GM23338 (cell line): ENCODE measurements at regions not wholly inside any gene's neighbourhood (a gene's known extent, or its start where the extent isn't known, plus 50 kb on each side); places are given as distances from the start of the nearest gene placed in this dataset.

Experiments
- ATAC-seq: fragments of 200-7000 bp; cut with Tn5 transposase; 3 replicates; pipeline ENCODE4 v1.9.1; 2020
- DNase-seq: peaks from one replicate; pipeline ENCODE4 v3.0.0-alpha.2; 2015; ENCODE audit warnings: low spot score
- H2AFZ ChIP-seq: fragments of 200-600 bp; sonication (generic); 2 replicates; pipeline ENCODE4 v1.8.0; 2016; ENCODE audit warnings: antibody characterized with exemption, mild to moderate bottlenecking, moderate library complexity
- H3F3A ChIP-seq: fragments of 200-600 bp; sonication (generic); replicated peaks from 2 replicates; pipeline ENCODE4 v1.8.0; 2017; ENCODE audit warnings: antibody characterized with exemption, mixed run types, low read depth
- H3K27ac ChIP-seq: fragments of 200-600 bp; sonication (generic); 2 replicates; pipeline ENCODE4 v1.6.1; 2016; ENCODE audit warnings: low read depth
- H3K27me3 ChIP-seq: fragments of 200-600 bp; sonication (generic); 2 replicates; pipeline ENCODE4 v1.8.0; 2016; ENCODE audit warnings: mild to moderate bottlenecking, mixed run types, moderate library complexity; ENCODE audit not compliant: insufficient read depth
- H3K36me3 ChIP-seq: fragments of 200-600 bp; sonication (generic); 2 replicates; pipeline ENCODE4 v1.8.0; 2016; ENCODE audit warnings: mild to moderate bottlenecking; ENCODE audit not compliant: insufficient read depth
- H3K4me1 ChIP-seq: fragments of 200-600 bp; sonication (generic); 2 replicates; pipeline ENCODE4 v1.8.0; 2016; ENCODE audit warnings: mild to moderate bottlenecking, moderate library complexity; ENCODE audit not compliant: insufficient read depth
- H3K4me2 ChIP-seq: fragments of 200-600 bp; sonication (generic); 2 replicates; pipeline ENCODE4 v1.7.1; 2017; ENCODE audit warnings: mixed run types
- H3K4me3 ChIP-seq: fragments of 200-600 bp; sonication (generic); 2 replicates; pipeline ENCODE4 v1.6.1; 2016; ENCODE audit warnings: mixed run types
- H3K79me2 ChIP-seq: fragments of 200-600 bp; sonication (generic); replicated peaks from 2 replicates; pipeline ENCODE4 v1.8.0; 2017; ENCODE audit warnings: mild to moderate bottlenecking; ENCODE audit not compliant: insufficient read depth
- H3K9me2 ChIP-seq: fragments of 200-600 bp; sonication (generic); 2 replicates; pipeline ENCODE4 v1.8.0; 2017; ENCODE audit not compliant: insufficient read depth
- H4K20me1 ChIP-seq: fragments of 200-600 bp; sonication (generic); replicated peaks from 2 replicates; pipeline ENCODE4 v1.8.0; 2017; ENCODE audit warnings: mild to moderate bottlenecking; ENCODE audit not compliant: insufficient read depth
- H3K27ac Mint-ChIP-seq: 2 replicates; pipeline ENCODE4 v1.8.0; 2020; ENCODE audit warnings: inconsistent platforms, mild to moderate bottlenecking, moderate library complexity, mixed read lengths
- H3K27me3 Mint-ChIP-seq: 3 replicates; pipeline ENCODE4 v1.8.0; 2022; ENCODE audit warnings: low read depth, mild to moderate bottlenecking, moderate library complexity, mixed read lengths, inconsistent platforms; ENCODE audit not compliant: insufficient read depth, poor library complexity
- H3K36me3 Mint-ChIP-seq: 3 replicates; pipeline ENCODE4 v1.8.0; 2021; ENCODE audit warnings: low read depth, mild to moderate bottlenecking, inconsistent platforms, moderate library complexity, mixed read lengths
- H3K4me1 Mint-ChIP-seq: 3 replicates; pipeline ENCODE4 v1.8.0; 2020; ENCODE audit warnings: mild to moderate bottlenecking, inconsistent platforms, mixed read lengths
- H3K4me3 Mint-ChIP-seq: 3 replicates; pipeline ENCODE4 v1.8.0; 2021; ENCODE audit warnings: moderate library complexity, mild to moderate bottlenecking, inconsistent platforms, mixed read lengths
- H3K9me3 Mint-ChIP-seq: 3 replicates; pipeline ENCODE4 v1.8.0; 2020; ENCODE audit warnings: moderate library complexity, mild to moderate bottlenecking, inconsistent platforms, mixed read lengths
- CREB1 ChIP-seq: fragments of 250-450 bp; sonication (Bioruptor Pico); IDR thresholded peaks from 2 replicates; pipeline ENCODE4 v1.5.0; 2020; ENCODE audit warnings: low read depth, mild to moderate bottlenecking, moderate library complexity
- CTCF ChIP-seq, 2 experiments: fragments of 200-600 bp in 1 of 2; sonication (generic) in 1 of 2; conservative IDR thresholded peaks; 2 replicates each; pipeline versions ENCODE4 v1.5.1 to v1.6.1; 2016 to 2017; ENCODE audit warnings: antibody characterized with exemption in 2 of 2, low read depth in 2 of 2, mild to moderate bottlenecking in 2 of 2, moderate library complexity in 1 of 2
- EZH2 ChIP-seq: fragments of 200-600 bp; sonication (generic); IDR thresholded peaks from one replicate; pipeline ENCODE4 v1.8.0; 2017; ENCODE audit warnings: antibody characterized with exemption, mild to moderate bottlenecking, low read depth; ENCODE audit not compliant: unreplicated experiment
- EZH2phosphoT487 ChIP-seq: fragments of 200-600 bp; sonication (generic); IDR thresholded peaks from one replicate; pipeline ENCODE4 v1.8.1; 2018; ENCODE audit warnings: antibody characterized with exemption; ENCODE audit not compliant: unreplicated experiment
- JUNB ChIP-seq: IDR thresholded peaks from one replicate; pipeline ENCODE4 v1.6.1; 2016; ENCODE audit warnings: antibody characterized with exemption; ENCODE audit not compliant: unreplicated experiment
- NANOG ChIP-seq: IDR thresholded peaks from 2 replicates; pipeline ENCODE4 v1.6.1; 2016; ENCODE audit warnings: antibody characterized with exemption, borderline replicate concordance
- POLR2AphosphoS5 ChIP-seq: IDR thresholded peaks from 2 replicates; pipeline ENCODE4 v1.6.1; 2016; ENCODE audit warnings: antibody characterized with exemption, low read depth
- REST ChIP-seq: IDR thresholded peaks from one replicate; pipeline ENCODE4 v1.6.1; 2018; ENCODE audit warnings: antibody characterized with exemption; ENCODE audit not compliant: unreplicated experiment
- STAT1 ChIP-seq: IDR thresholded peaks from one replicate; pipeline ENCODE4 v1.6.1; 2016; ENCODE audit warnings: antibody characterized with exemption; ENCODE audit not compliant: unreplicated experiment
- ZNF114 ChIP-seq: fragments of 250-450 bp; sonication (Bioruptor Pico); IDR thresholded peaks from 2 replicates; pipeline ENCODE4 v1.5.0; 2020; ENCODE audit warnings: mild to moderate bottlenecking, moderate library complexity
- ZNF331 ChIP-seq: fragments of 250-450 bp; sonication (Bioruptor Pico); IDR thresholded peaks from 2 replicates; pipeline ENCODE4 v1.5.0; 2020; ENCODE audit warnings: low read depth, mild to moderate bottlenecking, moderate library complexity
- TF ChIP-seq, protein P1 (sequence below): IDR thresholded peaks from 2 replicates; pipeline ENCODE4 v1.6.1; 2016; ENCODE audit warnings: antibody characterized with exemption

- Mint-ChIP-seq H3K27me3 (no peaks in the 10 kb centered on the region), H3K9me3 (no peaks in the 10 kb centered on the region), H3K27ac (no peak overlapping the region), H3K4me3 (no peak overlapping the region), H3K4me1 (no peaks in the 10 kb centered on the region), H3K36me3 (no peaks in the 10 kb centered on the region; the same call in 2 of the 3 replicates)
- H3K79me2 ChIP-seq, result no peaks in the 10 kb centered on the region
- no peak overlapping the region for H2AFZ ChIP-seq
- no peaks in the 10 kb centered on the region for H4K20me1 ChIP-seq
- H3F3A ChIP-seq, result no peaks in the 10 kb centered on the region
- TF ChIP-seq ZNF331 (no peak), NANOG (no peak), CREB1 (CRISPR knock-in tag) (no peak), REST (no peak), EZH2 (no peak), ZNF114 (CRISPR knock-in tag) (no peak), JUNB (no peak), CTCF (conservative IDR thresholded peaks at IDR 0.05; ENCODE audit: low read depth in 2 of 2) (no peak)
- TF ChIP-seq, protein P1, sequence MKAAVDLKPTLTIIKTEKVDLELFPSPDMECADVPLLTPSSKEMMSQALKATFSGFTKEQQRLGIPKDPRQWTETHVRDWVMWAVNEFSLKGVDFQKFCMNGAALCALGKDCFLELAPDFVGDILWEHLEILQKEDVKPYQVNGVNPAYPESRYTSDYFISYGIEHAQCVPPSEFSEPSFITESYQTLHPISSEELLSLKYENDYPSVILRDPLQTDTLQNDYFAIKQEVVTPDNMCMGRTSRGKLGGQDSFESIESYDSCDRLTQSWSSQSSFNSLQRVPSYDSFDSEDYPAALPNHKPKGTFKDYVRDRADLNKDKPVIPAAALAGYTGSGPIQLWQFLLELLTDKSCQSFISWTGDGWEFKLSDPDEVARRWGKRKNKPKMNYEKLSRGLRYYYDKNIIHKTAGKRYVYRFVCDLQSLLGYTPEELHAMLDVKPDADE, result no peak
- H3K4me1 ChIP-seq, result no peaks in the 10 kb centered on the region
- H3K4me3 ChIP-seq, result no peak overlapping the region
- DNase-seq (no peak), ATAC-seq (no peak)
- no peaks in the 10 kb centered on the region for H3K27me3 ChIP-seq
- no peaks in the 10 kb centered on the region for H3K36me3 ChIP-seq
- no peak overlapping the region for H3K4me2 ChIP-seq
- H3K9me2 ChIP-seq, result 0 out of 2 replicates have a peak, but pooled peaks cover 3% of the 10 kb centered on the region
- no peak overlapping the region for H3K27ac ChIP-seq
These were observed 608.7 kb downstream of the PLPP3 start for GRCh38 chr1:55970526-55971110.

DNA sequence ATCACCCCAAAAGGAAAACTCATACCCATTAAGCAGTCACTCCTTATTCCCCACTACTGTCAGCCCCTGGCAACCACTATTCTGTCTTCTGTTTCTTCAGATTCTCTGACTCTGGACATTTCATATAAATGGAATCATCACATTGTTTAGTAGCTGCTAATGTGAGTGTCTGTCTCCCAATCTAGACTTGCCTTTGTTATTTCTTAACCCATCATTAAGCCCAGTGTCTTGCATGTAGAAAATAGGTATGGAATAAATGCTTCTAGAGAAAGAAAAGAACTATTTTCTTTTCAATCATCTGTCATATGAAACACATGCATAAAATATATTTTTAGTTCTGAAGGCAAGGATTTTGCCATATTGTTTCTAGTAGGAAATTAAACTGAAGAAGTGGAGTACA, 610.0 kb downstream of the PLPP3 start:
- Mint-ChIP-seq H3K9me3 (no peaks in the 10 kb centered on the region), H3K36me3 (no peaks in the 10 kb centered on the region; the same call in 2 of the 3 replicates), H3K27me3 (peaks cover 3% of the 10 kb centered on the region), H3K4me1 (no peaks in the 10 kb centered on the region), H3K27ac (no peak overlapping the region), H3K4me3 (no peak overlapping the region)
- Histone ChIP-seq H2AFZ (no peak overlapping the region), H3K9me2 (0 out of 2 replicates have a peak, but pooled peaks cover 6% of the 10 kb centered on the region), H3K4me1 (no peaks in the 10 kb centered on the region), H3K4me3 (no peak overlapping the region), H4K20me1 (no peaks in the 10 kb centered on the region), H3K4me2 (no peak overlapping the region), H3K79me2 (no peaks in the 10 kb centered on the region), H3K27me3 (no peaks in the 10 kb centered on the region), H3K27ac (no peak overlapping the region), H3K36me3 (no peaks in the 10 kb centered on the region), H3F3A (no peaks in the 10 kb centered on the region)
- no peak for DNase-seq
- no peak for ATAC-seq
- TF ChIP-seq POLR2AphosphoS5, result no peak
- no peak for TF ChIP-seq EZH2
- no peak for TF ChIP-seq NANOG
- TF ChIP-seq STAT1, result no peak
- TF ChIP-seq EZH2phosphoT487, result no peak
